K562 (cell line): ENCODE measurements at regions not wholly inside any gene's neighbourhood (a gene's known extent, or its start where the extent isn't known, plus 50 kb on each side); places are given as distances from the start of the nearest gene placed in this dataset.

ENCODE experiments used
- CHCHD3 ChIP-seq: fragments of 250-450 bp; sonication (Bioruptor Pico); IDR thresholded peaks from 2 replicates; pipeline ENCODE4 v2.1.2; 2022; ENCODE audit warnings: mild to moderate bottlenecking
- CTCF ChIP-seq, 3 experiments: IDR thresholded peaks in 2 of 3; conservative IDR thresholded peaks in 1 of 3; 2 replicates each; pipeline ENCODE4 v1.5.1; 2011 to 2012; ENCODE audit warnings: low read length in 3 of 3, mild to moderate bottlenecking in 3 of 3, control low read depth in 2 of 3, improper control_type of control experiment in 1 of 3, inconsistent platforms in 1 of 3, low read depth in 1 of 3, mixed read lengths in 1 of 3, moderate library complexity in 1 of 3; ENCODE audit not compliant: insufficient read depth in 2 of 3
- ERF ChIP-seq: fragments of 450-650 bp; formaldehyde crosslinking; IDR thresholded peaks from 2 replicates; pipeline ENCODE4 v1.4.0; 2020; ENCODE audit warnings: mild to moderate bottlenecking, mixed read lengths
- ETV6 ChIP-seq, 3 experiments: fragments of 150-350 bp in 1 of 3; sonication (generic) in 1 of 3; formaldehyde crosslinking in 1 of 3; IDR thresholded peaks; 2 replicates each; pipeline versions ENCODE4 v1.6.1 to v1.8.0; 2014 to 2022; ENCODE audit warnings: borderline replicate concordance in 2 of 3, low read depth in 2 of 3, antibody characterized with exemption in 1 of 3, low read length in 1 of 3, mild to moderate bottlenecking in 1 of 3, missing genetic modification reagents in 1 of 3
- MYC ChIP-seq, 2 experiments: fragments of 250-450 bp in 1 of 2; sonication (Bioruptor Pico) in 1 of 2; IDR thresholded peaks; 2 replicates each; pipeline versions ENCODE4 v1.5.1 to v1.6.1; 2012 to 2021; ENCODE audit warnings: low read depth in 2 of 2, borderline replicate concordance in 1 of 2, improper control_type of control experiment in 1 of 2, low read length in 1 of 2, mild to moderate bottlenecking in 1 of 2, moderate library complexity in 1 of 2
- PHF20 ChIP-seq: fragments of 450-650 bp; IDR thresholded peaks from 2 replicates; pipeline ENCODE4 v1.6.1; 2018; ENCODE audit not compliant: partially characterized antibody
- POLR2A ChIP-seq: fragments of 450-650 bp; conservative IDR thresholded peaks from 2 replicates; pipeline ENCODE4 v1.6.1; 2016
- POLR2AphosphoS5 ChIP-seq: IDR thresholded peaks from 2 replicates; pipeline ENCODE4 v1.6.1; 2011; ENCODE audit warnings: mild to moderate bottlenecking, low read depth, low read length, moderate library complexity; ENCODE audit not compliant: control insufficient read depth, insufficient read depth
- TF ChIP-seq, protein P1 (sequence below): sonication (generic); formaldehyde crosslinking; IDR thresholded peaks from 2 replicates; pipeline ENCODE4 v1.9.0; 2022; ENCODE audit warnings: mild to moderate bottlenecking, missing genetic modification reagents

GRCh38 chr9:110033869-110034268 is 174.1 kb downstream of the C9orf152 start:
- TF ChIP-seq POLR2AphosphoS5: no peak
- TF ChIP-seq ETV6 (IDR thresholded peaks at IDR 0.05; ENCODE audit: borderline replicate concordance in 1 of 2, low read depth in 2 of 2, low read length in 1 of 2): no peak
- TF ChIP-seq ETV6 (CRISPR knock-in tag; IDR thresholded peaks at IDR 0.05; ENCODE audit: borderline replicate concordance): no peak
- TF ChIP-seq, protein P1, sequence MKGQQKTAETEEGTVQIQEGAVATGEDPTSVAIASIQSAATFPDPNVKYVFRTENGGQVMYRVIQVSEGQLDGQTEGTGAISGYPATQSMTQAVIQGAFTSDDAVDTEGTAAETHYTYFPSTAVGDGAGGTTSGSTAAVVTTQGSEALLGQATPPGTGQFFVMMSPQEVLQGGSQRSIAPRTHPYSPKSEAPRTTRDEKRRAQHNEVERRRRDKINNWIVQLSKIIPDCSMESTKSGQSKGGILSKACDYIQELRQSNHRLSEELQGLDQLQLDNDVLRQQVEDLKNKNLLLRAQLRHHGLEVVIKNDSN (CRISPR knock-in tag): no peak
- no peak for TF ChIP-seq CTCF (IDR thresholded peaks at IDR 0.05 in 2 of 3, conservative IDR thresholded peaks at IDR 0.05 in 1 of 3; ENCODE audit: insufficient read depth in 2 of 3, low read depth in 1 of 3, low read length in 3 of 3)
- TF ChIP-seq MYC (IDR thresholded peaks at IDR 0.05; ENCODE audit: low read depth, low read length): no peak
- no peak for TF ChIP-seq MYC (CRISPR knock-in tag; IDR thresholded peaks at IDR 0.05; ENCODE audit: borderline replicate concordance, low read depth)
- TF ChIP-seq POLR2A: no peak
- no peak for TF ChIP-seq PHF20
- TF ChIP-seq CHCHD3 (CRISPR knock-in tag): no peak
- no peak for TF ChIP-seq ERF (CRISPR knock-in tag)
